ENCODE measurements at regions not wholly inside any gene's neighbourhood (a gene's known extent, or its start where the extent isn't known, plus 50 kb on each side); places are given as distances from the start of the nearest gene placed in this dataset.

DNA sequence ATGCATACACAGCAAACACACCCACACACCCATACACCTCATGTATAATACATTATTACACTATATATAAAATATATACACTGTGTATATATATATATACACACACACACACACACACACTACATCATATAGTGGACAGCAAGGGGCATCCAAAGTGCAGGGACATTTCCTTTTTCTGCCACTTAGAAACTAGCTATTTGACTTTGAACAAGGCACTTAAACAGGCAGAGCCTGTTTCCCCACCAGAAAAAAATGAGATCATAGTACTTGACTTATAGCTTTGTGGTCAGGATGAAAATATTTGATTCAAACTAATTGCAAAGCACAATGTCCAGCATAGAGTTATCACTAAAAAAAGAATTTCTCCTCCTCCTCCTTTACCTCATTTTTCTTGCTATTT is 254.3 kb upstream of the NPVF start:
- Histone ChIP-seq H3K27ac (no peak overlapping the region), H3K27me3 (no peaks in the 10 kb centered on the region), H3K4me1 (no peaks in the 10 kb centered on the region), H3K9me3 (no peaks in the 10 kb centered on the region), H3K36me3 (ENCODE audit: low read depth, missing control alignments) (no peaks in the 10 kb centered on the region), H3K4me3 (no peak overlapping the region)
- no peak for DNase-seq
- intact Hi-C loops (cut with DNase I; ENCODE audit: low total_unique reads), result no loop called here
- TF ChIP-seq POLR2A (IDR thresholded peaks at IDR 0.05), result no peak
- no peak for TF ChIP-seq CTCF (IDR thresholded peaks at IDR 0.05)

- WGBS, 2 donors, result 66 to 85% methylated on average over 1 of the region's 1 CpG
- Histone ChIP-seq H3K27me3 (no peaks in the 10 kb centered on the region), H3K4me1 (no peaks in the 10 kb centered on the region), H3K9me3 (no peaks in the 10 kb centered on the region), H3K4me3 (no peak overlapping the region), H3K27ac (no peak overlapping the region), H3K36me3 (ENCODE audit: low read depth, missing control alignments) (no peaks in the 10 kb centered on the region)
- intact Hi-C loops (cut with DNase I; ENCODE audit: low total_unique reads), result no loop called here
- no peak for TF ChIP-seq CTCF (IDR thresholded peaks at IDR 0.05)
- no peak for DNase-seq
Observed at GRCh38 chr7:25485026-25485425, 256.7 kb upstream of the NPVF start.

GRCh38 chr7:25486656-25487055 is 258.4 kb upstream of the NPVF start:
- TF ChIP-seq CTCF (IDR thresholded peaks at IDR 0.05) (no peak), POLR2A (IDR thresholded peaks at IDR 0.05) (no peak)
- intact Hi-C loops (cut with DNase I; ENCODE audit: low total_unique reads), result no loop called here
- WGBS, 2 donors, result 75 to 76% methylated on average over 2 of the region's 2 CpGs
- no peaks in the 10 kb centered on the region for H3K27me3 ChIP-seq
- no peaks in the 10 kb centered on the region for H3K9me3 ChIP-seq
- no peaks in the 10 kb centered on the region for H3K36me3 ChIP-seq (ENCODE audit: low read depth, missing control alignments)
- DNase-seq, result no peak
- no peak overlapping the region for H3K27ac ChIP-seq
- no peak overlapping the region for H3K4me3 ChIP-seq
- H3K4me1 ChIP-seq, result no peaks in the 10 kb centered on the region

- peaks cover 9% of the 10 kb centered on the region for H3K4me1 ChIP-seq
- 92 to 94% methylated on average over 8 of the region's 8 CpGs for WGBS, 2 donors
- intact Hi-C loops (cut with DNase I; ENCODE audit: low total_unique reads), result no loop called here
- H3K4me3 ChIP-seq, result no peak overlapping the region
- TF ChIP-seq POLR2A (IDR thresholded peaks at IDR 0.05) (no peak), CTCF (IDR thresholded peaks at IDR 0.05) (no peak)
- no peak overlapping the region for H3K27ac ChIP-seq
- H3K9me3 ChIP-seq, result no peaks in the 10 kb centered on the region
- DNase-seq, result no peak
- H3K36me3 ChIP-seq (ENCODE audit: low read depth, missing control alignments), result no peaks in the 10 kb centered on the region
- H3K27me3 ChIP-seq, result no peaks in the 10 kb centered on the region
Observed at GRCh38 chr7:25493805-25494366, 265.6 kb upstream of the NPVF start.

DNA sequence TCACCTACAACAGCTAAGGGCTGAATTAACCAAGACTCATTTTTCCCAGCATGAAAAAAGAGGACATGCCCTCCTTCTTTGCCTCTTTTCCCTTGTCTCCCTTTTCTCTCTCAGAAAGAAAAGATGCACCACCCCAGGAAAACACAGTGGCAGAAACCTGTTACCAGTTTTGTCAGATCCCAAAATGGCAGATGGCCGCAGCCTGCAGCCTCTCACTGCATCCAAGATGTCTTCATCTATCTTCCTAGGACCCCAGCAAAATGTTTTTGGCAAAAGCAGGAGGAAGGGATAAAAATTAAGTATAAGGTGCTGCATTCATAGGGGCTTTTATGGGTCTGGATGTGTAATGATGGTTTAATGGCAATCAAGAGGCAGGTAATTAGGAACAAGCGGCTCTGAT is 266.6 kb upstream of the NPVF start:
- Histone ChIP-seq H3K9me3 (no peaks in the 10 kb centered on the region), H3K27ac (peak overlapping the region in 1 of 2 donors; percentile 17), H3K27me3 (no peaks in the 10 kb centered on the region), H3K36me3 (ENCODE audit: low read depth, missing control alignments) (no peaks in the 10 kb centered on the region), H3K4me3 (no peak overlapping the region), H3K4me1 (peaks cover 9% of the 10 kb centered on the region)
- no peak for TF ChIP-seq POLR2A (IDR thresholded peaks at IDR 0.05)
- TF ChIP-seq CTCF (IDR thresholded peaks at IDR 0.05), result no peak
- 81 to 93% methylated on average over 2 of the region's 2 CpGs for WGBS, 2 donors
- DNase-seq, result no peak
- intact Hi-C loops (cut with DNase I; ENCODE audit: low total_unique reads), result no loop called here

Data from testis (tissue), 2 donors.